ENCODE measurements at regions not wholly inside any gene's neighbourhood (a gene's known extent, or its start where the extent isn't known, plus 50 kb on each side); places are given as distances from the start of the nearest gene placed in this dataset.

GRCh38 chr21:35963920-35964451 lies 96.3 kb downstream of the SETD4 start:
- Histone ChIP-seq H3K36me3 (ENCODE audit: control insufficient read depth in 2 of 2, insufficient read depth in 1 of 2, low read length in 2 of 2) (no peaks in the 10 kb centered on the region), H3K4me1 (ENCODE audit: control insufficient read depth, insufficient read depth, low read length) (no peaks in the 10 kb centered on the region), H3K4me3 (ENCODE audit: low read depth, low read length) (no peak overlapping the region), H3K27ac (ENCODE audit: extremely low read depth, low read depth, low read length) (no peak overlapping the region), H3K9me3 (ENCODE audit: control insufficient read depth, insufficient read depth, low read depth, low read length) (no peaks in the 10 kb centered on the region)
- ChIA-PET CTCF (interaction anchor here (0.6 kb wide), 1 partner anchor 1218 kb away, joined by 3 read pairs; no protein-coding TSS in a partner anchor), POLR2A (no interaction called here)
- TF ChIP-seq CTCF (tag by site-specific recombination; IDR thresholded peaks at IDR 0.05), result no peak
- no peak for TF ChIP-seq KLF17 (tag by site-specific recombination; IDR thresholded peaks at IDR 0.05)
- no peak for TF ChIP-seq ZNF785 (tag by site-specific recombination; IDR thresholded peaks at IDR 0.05)
- no peak for TF ChIP-seq OVOL3 (tag by site-specific recombination; IDR thresholded peaks at IDR 0.05)
- no peak for TF ChIP-seq ZNF394 (tag by site-specific recombination; IDR thresholded peaks at IDR 0.05; ENCODE audit: borderline replicate concordance)
- no peak for TF ChIP-seq ZNF664 (tag by site-specific recombination; IDR thresholded peaks at IDR 0.05)
- no peak for TF ChIP-seq ZNF335 (tag by site-specific recombination; conservative IDR thresholded peaks at IDR 0.05)
- TF ChIP-seq SP7 (tag by site-specific recombination; IDR thresholded peaks at IDR 0.05), result no peak
- TF ChIP-seq ZNF433 (tag by site-specific recombination; IDR thresholded peaks at IDR 0.05; ENCODE audit: low read depth), result no peak
- TF ChIP-seq ZNF670 (tag by site-specific recombination; IDR thresholded peaks at IDR 0.05; ENCODE audit: low read depth), result no peak
- TF ChIP-seq ZFP41 (tag by site-specific recombination; IDR thresholded peaks at IDR 0.05; ENCODE audit: borderline replicate concordance), result no peak
- TF ChIP-seq HOXC10 (CRISPR knock-in tag; IDR thresholded peaks at IDR 0.05), result no peak
- TF ChIP-seq ZNF248 (tag by site-specific recombination; IDR thresholded peaks at IDR 0.05), result no peak
- no peak for TF ChIP-seq ZNF114 (tag by site-specific recombination; IDR thresholded peaks at IDR 0.05)
- TF ChIP-seq ZNF76 (tag by site-specific recombination; IDR thresholded peaks at IDR 0.05; ENCODE audit: borderline replicate concordance, low read depth), result no peak

GRCh38 chr21:35962917-35963316 lies 97.4 kb downstream of the SETD4 start:
- Histone ChIP-seq H3K27ac (ENCODE audit: extremely low read depth, low read depth, low read length) (no peak overlapping the region), H3K4me1 (ENCODE audit: control insufficient read depth, insufficient read depth, low read length) (no peaks in the 10 kb centered on the region), H3K9me3 (ENCODE audit: control insufficient read depth, insufficient read depth, low read depth, low read length) (no peaks in the 10 kb centered on the region), H3K36me3 (ENCODE audit: control insufficient read depth in 2 of 2, insufficient read depth in 1 of 2, low read length in 2 of 2) (no peaks in the 10 kb centered on the region), H3K4me3 (ENCODE audit: low read depth, low read length) (no peak overlapping the region)
- POLR2A ChIA-PET, result no interaction called here
- TF ChIP-seq ZNF157 (tag by site-specific recombination; IDR thresholded peaks at IDR 0.05) (peak; percentile 94), REPIN1 (tag by site-specific recombination; IDR thresholded peaks at IDR 0.05; ENCODE audit: low read depth) (no peak), ZNF558 (tag by site-specific recombination; IDR thresholded peaks at IDR 0.05) (no peak), ZBTB7A (tag by site-specific recombination; IDR thresholded peaks at IDR 0.05; ENCODE audit: low read depth) (no peak), ZNF621 (tag by site-specific recombination; IDR thresholded peaks at IDR 0.05) (no peak), ATF2 (tag by site-specific recombination; IDR thresholded peaks at IDR 0.05; ENCODE audit: low read depth) (0 out of 2 replicates have a peak, but pooled peaks have one; percentile 28), KLF7 (tag by site-specific recombination; IDR thresholded peaks at IDR 0.05; ENCODE audit: borderline replicate concordance) (no peak), ZNF629 (tag by site-specific recombination; IDR thresholded peaks at IDR 0.05) (no peak), SCRT2 (tag by site-specific recombination; IDR thresholded peaks at IDR 0.05) (no peak)
- CTCF ChIA-PET, result no interaction called here

All from HEK293 (cell line).